ENCODE measurements at regions not wholly inside any gene's neighbourhood (a gene's known extent, or its start where the extent isn't known, plus 50 kb on each side); places are given as distances from the start of the nearest gene placed in this dataset.
"Not testable (repeated sequence)": the region's sequence is repeated elsewhere in the genome, so short reads cannot be mapped to it uniquely, and the experiment has no call there.

- no peak for DNase-seq (ENCODE audit: low read depth)
Observed at GRCh38 chr12:24519759-24520158, 429.1 kb downstream of the BCAT1 start.

GRCh38 chr12:24517000-24517399 lies 431.9 kb downstream of the BCAT1 start:
- DNase-seq (ENCODE audit: low read depth): no peak

DNA sequence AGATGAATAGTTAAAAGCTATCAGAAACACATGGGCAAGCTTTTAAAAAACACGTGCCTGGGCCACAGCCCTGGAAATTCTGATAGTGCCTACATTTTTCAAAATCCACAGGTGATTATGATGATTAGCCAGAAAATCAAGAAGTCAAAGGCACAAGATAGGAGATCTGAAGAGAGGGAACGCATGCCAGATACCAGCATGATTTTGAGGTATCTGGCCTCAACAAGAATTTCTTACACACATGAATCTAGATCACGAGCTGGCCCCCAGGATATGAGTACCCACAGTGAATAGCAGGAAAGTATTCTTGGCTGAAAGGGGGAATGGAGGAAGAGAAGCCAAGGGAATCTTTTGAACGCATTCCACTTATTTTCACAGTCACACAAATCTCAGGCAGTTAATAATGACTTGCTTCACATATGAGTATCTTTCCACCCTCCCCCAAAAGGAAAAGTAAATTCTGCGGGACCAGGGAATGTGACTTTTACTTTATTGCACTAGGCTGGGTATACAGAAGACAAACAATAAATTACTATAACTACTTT lies 438.2 kb downstream of the BCAT1 start:
- DNase-seq (ENCODE audit: low read depth): no peak

DNA sequence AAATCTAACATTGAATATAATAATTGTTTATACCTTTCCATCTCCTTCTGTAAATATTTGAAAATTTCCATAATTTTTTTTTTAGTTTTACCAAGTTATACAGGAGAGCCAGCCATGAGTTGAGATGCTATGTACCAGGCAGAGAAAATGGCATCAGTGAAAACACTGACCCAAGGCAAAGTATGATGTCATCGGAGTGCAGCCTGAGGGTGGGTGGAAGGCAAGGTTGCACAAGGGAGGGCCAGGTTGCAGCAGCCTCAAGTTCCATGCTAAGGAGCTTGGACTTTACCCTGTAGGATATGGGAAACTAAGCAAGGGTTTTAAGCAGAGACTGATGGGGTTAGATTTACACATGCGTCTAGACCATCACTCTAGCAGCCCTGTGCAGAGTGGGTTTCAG lies 441.1 kb downstream of the BCAT1 start:
- no peak for DNase-seq (ENCODE audit: low read depth)

- DNase-seq (ENCODE audit: low read depth): no peak
Observed at GRCh38 chr12:24505366-24506015, 443.4 kb downstream of the BCAT1 start.

DNA sequence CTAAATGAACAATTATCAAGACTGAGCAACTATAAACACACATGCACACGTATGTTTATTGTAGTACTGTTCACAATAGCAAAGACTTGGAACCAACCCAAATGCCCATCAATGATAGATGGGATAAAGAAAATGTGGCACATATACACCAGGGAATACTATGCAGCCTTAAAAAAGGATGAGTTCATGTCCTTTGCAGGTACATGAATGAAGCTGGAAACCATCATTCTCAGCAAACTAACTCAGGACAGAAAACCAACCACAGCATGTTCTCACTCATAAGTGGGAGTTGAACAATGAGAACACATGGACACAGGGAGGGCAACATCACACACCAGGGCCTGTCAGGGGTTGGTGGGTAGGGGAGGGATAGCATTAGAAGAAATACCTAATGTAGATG lies 445.4 kb downstream of the BCAT1 start:
- not testable (repeated sequence) for DNase-seq (ENCODE audit: low read depth)

GRCh38 chr12:24500831-24501230 lies 448.1 kb downstream of the BCAT1 start:
- no peak for DNase-seq (ENCODE audit: low read depth)

- DNase-seq (ENCODE audit: low read depth): no peak
Observed at GRCh38 chr12:24500421-24500820, 448.5 kb downstream of the BCAT1 start.

GRCh38 chr12:24499151-24500146 lies 449.5 kb downstream of the BCAT1 start:
- peak; percentile 83 for DNase-seq (ENCODE audit: low read depth)

GRCh38 chr12:24496755-24497154 lies 452.1 kb downstream of the BCAT1 start:
- peak; percentile 82 for DNase-seq (ENCODE audit: low read depth)

- DNase-seq (ENCODE audit: low read depth): no peak
Observed at GRCh38 chr12:24494401-24494800, 454.5 kb downstream of the BCAT1 start.

DNA sequence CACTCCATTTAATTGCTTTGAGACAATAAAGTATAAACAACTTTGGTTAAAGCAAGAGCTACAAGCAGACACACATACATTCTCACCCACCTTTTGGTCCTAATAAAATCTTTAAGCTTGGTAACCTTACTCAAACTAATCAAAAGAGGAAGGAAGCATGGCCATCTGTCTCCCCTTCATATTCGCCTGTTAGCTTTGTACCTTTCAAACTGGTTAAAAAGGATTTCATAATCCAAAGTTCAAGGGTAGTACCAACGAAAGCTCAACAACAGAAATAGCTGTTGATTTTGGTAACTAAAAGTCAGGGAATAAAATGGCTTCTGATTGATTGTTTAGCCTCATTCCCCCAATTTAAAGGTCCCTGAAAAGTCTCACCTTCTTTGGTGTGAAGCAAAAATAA lies 456.9 kb downstream of the BCAT1 start:
- DNase-seq (ENCODE audit: low read depth): no peak

DNA sequence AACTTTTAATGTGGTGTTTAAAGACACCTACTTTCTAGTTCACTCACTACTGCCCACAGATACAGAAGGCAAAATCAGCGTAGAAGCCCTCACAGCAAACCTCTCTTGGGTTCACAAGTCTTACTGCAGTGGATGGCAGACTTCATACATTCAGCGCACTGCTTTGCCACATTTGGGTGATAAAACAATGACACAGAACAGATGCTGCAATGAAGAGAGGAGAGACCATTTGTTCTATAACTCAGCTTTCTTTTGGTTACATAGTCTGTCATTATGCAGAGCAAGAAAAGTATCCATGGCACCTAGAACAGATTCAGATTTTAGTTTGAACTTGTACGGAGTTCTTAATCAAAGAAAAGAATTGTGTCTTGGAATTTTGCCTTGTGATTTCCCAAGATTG lies 459.0 kb downstream of the BCAT1 start:
- no peak for DNase-seq (ENCODE audit: low read depth)

DNA sequence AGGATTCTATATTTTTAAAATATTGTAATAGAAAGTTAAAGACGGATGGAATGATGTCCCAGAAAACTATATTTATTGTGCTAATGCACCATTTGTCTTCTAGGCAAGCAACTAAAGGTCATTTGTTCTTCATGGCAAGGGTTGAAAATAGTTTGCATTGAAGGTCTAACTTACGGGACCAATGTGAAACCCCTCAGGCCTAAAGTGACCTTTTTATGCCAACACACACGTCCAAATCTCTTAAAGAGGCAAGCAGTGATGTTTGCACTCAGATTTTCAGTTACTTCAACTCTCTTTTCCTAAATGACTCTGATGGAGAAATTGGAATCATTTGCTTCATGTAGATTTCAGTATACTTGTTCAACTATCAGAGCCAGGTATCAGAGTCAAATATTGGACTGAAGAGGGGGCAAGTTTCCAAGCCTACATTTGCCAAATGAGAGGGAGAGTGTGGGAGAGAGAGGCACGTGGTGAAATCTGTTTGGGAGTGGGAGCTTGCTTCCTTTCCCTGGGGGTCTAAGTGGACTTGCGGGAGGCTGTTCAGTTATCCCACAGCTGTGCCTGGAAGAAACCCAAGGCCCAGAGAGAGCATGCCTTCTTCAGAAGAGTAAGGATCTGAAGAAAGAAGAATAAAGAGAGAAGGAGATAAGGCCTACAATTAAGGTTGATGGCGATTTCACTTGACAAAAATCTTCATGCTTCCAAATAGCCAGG lies 459.8 kb downstream of the BCAT1 start:
- DNase-seq (ENCODE audit: low read depth): no peak

- DNase-seq (ENCODE audit: low read depth): peak; percentile 60
Observed at GRCh38 chr12:24488091-24488596, 460.8 kb downstream of the BCAT1 start.

DNA sequence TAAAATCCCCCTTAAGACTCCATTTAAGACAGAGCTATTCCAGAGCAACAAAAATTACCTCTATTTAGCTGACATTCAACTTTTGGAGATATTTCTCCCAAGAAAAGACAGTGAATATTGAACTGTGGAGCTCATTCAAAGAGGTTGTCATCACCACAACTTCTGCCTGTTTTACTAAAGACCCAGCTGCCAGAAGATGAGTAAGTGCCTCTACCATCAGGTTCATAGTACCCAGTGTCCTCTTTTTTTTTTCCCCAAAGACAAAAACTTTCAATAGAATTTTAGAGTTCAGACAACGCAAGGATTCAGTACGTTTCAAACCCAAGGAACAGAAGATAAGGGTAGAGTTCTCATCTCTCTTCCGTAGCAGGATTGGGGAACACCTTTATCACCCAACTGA lies 461.3 kb downstream of the BCAT1 start:
- peak; percentile 80 for DNase-seq (ENCODE audit: low read depth)

DNA sequence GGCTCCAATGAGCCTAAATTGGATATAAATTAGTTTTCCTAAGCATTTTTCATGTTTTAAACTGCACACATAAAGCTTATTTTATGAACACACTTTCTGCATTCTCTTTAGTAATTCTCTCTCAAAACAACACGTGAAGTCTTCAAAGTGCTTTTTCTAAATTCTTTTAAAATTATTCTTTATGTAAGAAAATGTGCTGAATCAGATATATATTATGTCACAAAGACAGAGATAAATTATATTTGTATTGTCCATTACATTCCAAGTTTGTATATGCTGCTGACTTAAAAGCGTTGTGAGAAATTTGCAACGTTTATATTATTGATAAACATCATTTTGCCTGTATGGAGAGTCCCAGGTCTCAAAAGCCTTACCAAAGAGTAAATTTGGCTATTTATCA lies 465.2 kb downstream of the BCAT1 start:
- DNase-seq (ENCODE audit: low read depth): no peak

DNA sequence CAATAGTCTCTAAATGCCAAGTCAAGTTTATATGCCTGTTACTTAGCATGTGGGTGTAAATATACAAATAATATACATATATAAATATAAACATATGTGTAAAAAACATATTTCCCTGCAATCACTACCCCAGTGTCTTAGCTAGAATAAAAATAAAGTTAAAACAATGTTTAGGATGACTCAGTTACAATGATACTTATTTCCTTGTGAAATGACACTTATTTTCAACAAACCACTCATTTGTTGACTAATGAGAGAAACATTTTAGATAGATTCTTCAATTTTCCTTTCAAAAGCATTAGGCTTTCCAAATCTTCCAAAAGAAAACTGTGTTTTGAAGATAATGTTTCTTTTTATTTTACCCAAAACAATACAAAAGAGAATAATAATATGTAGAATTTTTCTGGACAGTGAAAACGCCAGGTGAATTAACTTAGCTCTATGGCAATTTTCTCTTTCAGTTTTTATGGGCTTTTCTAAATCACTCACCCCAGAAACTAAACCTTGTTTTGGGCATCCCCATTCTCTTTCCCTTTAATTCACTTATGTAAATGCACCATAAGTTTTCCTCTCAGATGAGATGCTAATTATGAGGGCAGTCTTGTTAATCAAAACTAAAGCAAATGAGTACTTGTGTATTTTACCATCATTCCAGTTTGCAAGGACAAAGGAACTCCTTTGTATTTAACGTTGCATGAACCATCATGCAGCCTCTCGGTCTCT lies 465.9 kb downstream of the BCAT1 start:
- peak; percentile 39 for DNase-seq (ENCODE audit: low read depth)

GRCh38 chr12:24482044-24482443 lies 466.9 kb downstream of the BCAT1 start:
- DNase-seq (ENCODE audit: low read depth): no peak

DNA sequence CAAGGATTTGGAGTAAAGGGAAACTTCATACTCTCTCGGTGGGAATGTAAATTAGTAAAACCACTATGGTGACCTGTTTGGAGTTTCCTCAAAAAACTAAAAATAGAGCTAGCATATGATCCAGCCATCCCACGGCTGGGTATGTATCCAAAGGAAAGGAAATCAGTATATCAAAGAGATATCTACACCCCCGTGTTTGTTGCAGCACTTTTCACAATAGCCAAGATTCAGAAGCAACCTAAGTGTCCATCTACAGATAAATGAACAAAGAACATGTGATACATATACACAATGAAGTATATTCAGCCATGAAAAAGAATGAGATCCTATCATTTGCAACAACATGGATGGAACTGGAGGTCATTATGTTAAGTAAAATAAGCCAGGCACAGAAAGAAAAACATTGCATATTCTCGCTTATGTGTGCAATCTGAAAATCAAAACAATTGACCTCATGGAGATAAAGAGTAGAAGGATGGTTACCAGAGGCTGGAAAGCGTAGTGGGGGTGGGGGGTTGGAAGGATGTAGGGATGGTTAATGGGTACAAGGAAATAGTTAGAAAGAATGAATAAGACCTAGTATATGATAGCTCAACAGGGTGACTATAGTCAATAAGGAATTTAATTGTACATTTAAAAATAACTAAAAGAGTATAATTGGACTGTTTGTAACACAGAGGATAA lies 468.0 kb downstream of the BCAT1 start:
- no peak for DNase-seq (ENCODE audit: low read depth)

Data from LHCN-M2 (cell line).